RPMI7951 (cell line): ENCODE measurements at regions not wholly inside any gene's neighbourhood (a gene's known extent, or its start where the extent isn't known, plus 50 kb on each side); places are given as distances from the start of the nearest gene placed in this dataset.
A peak's percentile ranks its signal among the peaks of the same experiment; 100 is the strongest.

ENCODE experiments used
- DNase-seq: peaks from one replicate; pipeline ENCODE4 v3.0.0-alpha.2; 2012; ENCODE audit warnings: low read depth

- peak; percentile 19 for DNase-seq
Observed at GRCh38 chr1:219670426-219671149, 57.7 kb upstream of the ZC3H11B start.

- DNase-seq, result no peak
Observed at GRCh38 chr1:219669556-219669955, 56.7 kb upstream of the ZC3H11B start.

DNA sequence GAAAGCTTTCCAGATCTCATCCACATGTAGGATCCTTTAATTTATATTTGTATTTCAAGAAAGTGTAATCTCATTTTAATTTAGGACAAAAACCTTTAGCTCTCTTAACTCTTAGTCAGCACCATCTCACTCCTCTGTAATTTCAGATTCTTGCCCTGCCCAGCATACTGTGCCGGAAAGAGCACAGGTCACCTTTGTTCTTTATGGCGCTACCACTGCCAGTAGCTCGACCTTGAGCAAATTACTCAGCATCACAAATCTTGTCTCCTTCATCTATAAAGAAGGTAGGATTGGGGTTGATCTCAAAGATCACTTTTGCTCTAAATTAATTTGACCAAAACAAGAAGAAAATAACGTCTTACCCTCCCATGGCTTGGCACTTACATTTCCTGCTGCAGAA is 56.1 kb upstream of the ZC3H11B start:
- no peak for DNase-seq

- DNase-seq, result no peak
Observed at GRCh38 chr1:219668446-219668845, 55.5 kb upstream of the ZC3H11B start.

GRCh38 chr1:219666242-219666641 is 53.3 kb upstream of the ZC3H11B start:
- DNase-seq, result peak; percentile 49

DNA sequence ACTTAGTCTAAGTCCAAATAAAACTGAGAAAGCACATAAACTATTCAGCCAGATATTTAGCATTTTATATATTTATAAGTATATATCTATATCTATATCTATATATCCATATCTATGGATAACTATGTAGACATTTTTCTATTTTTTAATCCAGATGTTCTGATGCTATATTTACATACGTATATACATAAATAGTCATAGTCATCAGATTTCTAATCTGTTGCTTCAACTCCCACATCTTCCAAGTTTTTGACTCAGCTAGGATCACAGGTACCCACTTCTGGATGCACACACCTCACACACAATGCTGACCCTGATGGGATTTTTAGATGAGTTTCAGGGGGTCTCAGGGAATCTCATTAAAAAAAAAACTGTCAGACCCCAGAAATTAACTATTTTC is 52.2 kb upstream of the ZC3H11B start:
- DNase-seq, result no peak

GRCh38 chr1:219664310-219665029 is 51.6 kb upstream of the ZC3H11B start:
- no peak for DNase-seq
